ENCODE measurements at regions not wholly inside any gene's neighbourhood (a gene's known extent, or its start where the extent isn't known, plus 50 kb on each side); places are given as distances from the start of the nearest gene placed in this dataset.

DNA sequence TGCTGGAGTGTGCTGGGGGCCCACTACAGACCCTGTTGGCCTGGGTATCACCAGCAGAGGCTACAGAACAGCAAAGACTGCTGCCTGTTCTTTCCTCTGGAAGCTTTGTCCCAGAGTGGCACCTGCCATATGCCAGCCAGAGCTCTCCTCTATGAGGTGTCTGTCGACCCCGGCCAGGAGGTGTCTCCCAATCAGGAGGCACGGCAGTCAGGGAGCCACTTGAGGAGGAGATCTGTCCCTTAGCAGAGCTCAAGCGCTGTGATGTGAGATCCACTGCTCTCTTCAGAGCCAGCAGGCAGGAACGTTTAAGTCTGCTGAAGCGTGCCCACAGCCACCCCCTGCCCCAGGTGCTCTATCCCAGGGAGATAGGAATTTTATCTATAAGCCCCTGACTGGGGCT, 316.2 kb downstream of the ETV1 start:
- Mint-ChIP-seq H3K27ac (no peak overlapping the region), H3K27me3 (peaks cover 0 to 7% of the 10 kb centered on the region in 2 donors), H3K4me1 (ENCODE audit: low read depth in 2 of 2) (no peaks in the 10 kb centered on the region), H3K36me3 (ENCODE audit: insufficient read depth) (no peaks in the 10 kb centered on the region), H3K9me3 (peaks cover 0 to 7% of the 10 kb centered on the region in 2 donors), H3K4me3 (no peak overlapping the region)
- ATAC-seq (replicated peaks) = no peak
- no peak for DNase-seq

- H3K9me3 Mint-ChIP-seq = no peaks in the 10 kb centered on the region
- ATAC-seq (replicated peaks) (no peak), DNase-seq (no peak)
- no peak overlapping the region for H3K4me3 Mint-ChIP-seq
- peaks cover 7 to 10% of the 10 kb centered on the region in 2 donors for H3K27me3 Mint-ChIP-seq
- H3K4me1 Mint-ChIP-seq (ENCODE audit: low read depth in 2 of 2) = peaks cover 0 to 2% of the 10 kb centered on the region in 2 donors
- H3K36me3 Mint-ChIP-seq (ENCODE audit: insufficient read depth) = no peaks in the 10 kb centered on the region
- H3K27ac Mint-ChIP-seq = no peak overlapping the region
Measured at GRCh38 chr7:13682626-13683025, 306.8 kb downstream of the ETV1 start.

DNA sequence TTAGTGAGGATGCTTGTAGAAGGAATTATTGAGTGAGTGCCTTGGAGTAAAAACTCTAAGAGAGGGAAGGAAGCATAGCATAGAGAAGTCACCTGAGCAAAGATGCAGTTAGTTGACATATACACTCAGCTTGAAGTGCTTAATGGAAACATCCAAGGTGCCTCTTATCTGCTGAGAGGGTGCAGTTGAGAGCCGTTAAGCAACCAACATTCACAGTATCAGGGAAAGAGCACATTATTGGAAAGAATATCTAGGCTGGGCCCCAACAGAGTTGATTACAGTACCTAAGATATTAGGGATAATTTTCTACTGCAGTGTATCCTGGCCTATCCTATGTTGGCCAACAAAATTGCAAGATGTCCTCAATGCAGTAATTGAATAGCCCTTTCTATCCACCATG, 302.0 kb downstream of the ETV1 start:
- no peak for ATAC-seq (replicated peaks)
- no peak for DNase-seq
- H3K4me3 Mint-ChIP-seq = no peak overlapping the region

GRCh38 chr7:13692548-13692947, 296.9 kb downstream of the ETV1 start:
- Mint-ChIP-seq H3K4me1 (ENCODE audit: low read depth in 2 of 2) (no peaks in the 10 kb centered on the region), H3K27me3 (no peaks in the 10 kb centered on the region), H3K4me3 (no peak overlapping the region), H3K9me3 (no peaks in the 10 kb centered on the region), H3K36me3 (ENCODE audit: insufficient read depth) (no peaks in the 10 kb centered on the region), H3K27ac (no peak overlapping the region)
- no peak for ATAC-seq (replicated peaks)
- DNase-seq = no peak

More for the DNA sequence above, 302.0 kb downstream of the ETV1 start:
- no peaks in the 10 kb centered on the region for H3K27me3 Mint-ChIP-seq
- H3K27ac Mint-ChIP-seq = no peak overlapping the region
- no peaks in the 10 kb centered on the region for H3K9me3 Mint-ChIP-seq
- H3K36me3 Mint-ChIP-seq (ENCODE audit: insufficient read depth) = no peaks in the 10 kb centered on the region
- H3K4me1 Mint-ChIP-seq (ENCODE audit: low read depth in 2 of 2) = no peaks in the 10 kb centered on the region

DNA sequence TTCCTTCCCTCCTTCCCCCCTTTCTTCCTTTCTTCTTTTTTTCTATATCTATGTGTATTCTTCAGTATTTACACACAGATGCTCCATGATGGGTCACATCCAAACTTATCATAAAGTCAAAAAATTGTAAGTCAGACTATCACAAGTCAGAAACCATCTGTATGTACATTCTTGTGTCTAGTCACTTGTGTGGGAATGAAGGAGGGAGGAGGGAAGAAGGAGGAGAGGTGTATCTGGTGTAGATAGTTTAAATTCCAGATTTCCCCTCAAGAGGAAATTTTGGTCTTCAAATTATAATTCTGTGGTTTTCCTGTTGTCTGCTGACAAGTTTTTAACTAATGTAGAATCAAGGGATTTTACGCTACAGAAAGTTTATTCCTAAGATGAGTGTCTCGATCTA, 287.2 kb downstream of the ETV1 start:
- Mint-ChIP-seq H3K27me3 (peaks cover 0 to 6% of the 10 kb centered on the region in 2 donors), H3K27ac (no peak overlapping the region), H3K4me3 (no peak overlapping the region), H3K9me3 (no peaks in the 10 kb centered on the region), H3K36me3 (ENCODE audit: insufficient read depth) (no peaks in the 10 kb centered on the region), H3K4me1 (ENCODE audit: low read depth in 2 of 2) (no peaks in the 10 kb centered on the region)
- ATAC-seq (replicated peaks) (no peak), DNase-seq (no peak)

DNA sequence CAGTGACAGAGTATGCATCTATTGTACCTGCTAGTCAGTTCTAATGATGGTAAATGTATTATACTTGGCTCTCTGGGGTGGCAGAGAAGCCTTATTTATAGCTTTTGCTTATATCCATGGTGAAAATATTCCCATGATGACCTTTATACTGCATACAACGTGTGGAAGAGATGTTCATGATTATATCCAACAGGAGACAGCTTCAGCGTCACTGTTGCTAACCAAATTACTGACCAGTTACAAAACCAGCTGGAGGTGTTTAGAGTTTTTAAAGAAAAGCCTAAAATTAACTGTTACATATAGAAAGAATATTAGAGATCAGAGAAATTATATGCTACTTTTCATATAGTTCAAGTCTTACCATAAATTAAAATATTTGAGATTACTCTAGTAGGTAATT, 280.8 kb downstream of the ETV1 start:
- Mint-ChIP-seq H3K27me3 (no peaks in the 10 kb centered on the region), H3K36me3 (ENCODE audit: insufficient read depth) (no peaks in the 10 kb centered on the region), H3K27ac (no peak overlapping the region), H3K4me1 (ENCODE audit: low read depth in 2 of 2) (no peaks in the 10 kb centered on the region), H3K9me3 (no peaks in the 10 kb centered on the region), H3K4me3 (no peak overlapping the region)
- no peak for ATAC-seq (replicated peaks)
- no peak for DNase-seq

DNA sequence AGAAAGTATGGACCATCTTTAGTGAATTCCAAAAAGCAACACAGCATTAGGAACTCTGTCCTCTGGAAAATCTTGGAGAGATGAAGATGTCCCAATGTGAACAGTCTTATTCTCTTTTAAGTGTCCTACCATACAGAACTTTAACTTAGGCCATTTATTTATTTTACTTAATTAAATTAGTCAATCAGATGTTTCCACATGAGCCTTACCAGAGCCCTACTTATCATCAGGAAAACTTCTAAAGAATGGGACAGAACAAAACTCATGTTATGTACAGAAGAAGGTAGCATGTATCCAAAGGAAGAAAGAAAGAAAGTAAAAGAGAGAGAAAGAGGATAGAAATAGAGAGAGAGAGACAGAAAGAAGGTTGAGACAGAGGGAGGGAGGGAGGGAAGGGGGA, 276.4 kb downstream of the ETV1 start:
- DNase-seq = no peak
- H3K9me3 Mint-ChIP-seq = peaks cover 0 to 4% of the 10 kb centered on the region in 2 donors
- H3K36me3 Mint-ChIP-seq (ENCODE audit: insufficient read depth) = no peaks in the 10 kb centered on the region
- peaks cover 0 to 2% of the 10 kb centered on the region in 2 donors for H3K4me1 Mint-ChIP-seq (ENCODE audit: low read depth in 2 of 2)
- no peak overlapping the region for H3K4me3 Mint-ChIP-seq
- H3K27ac Mint-ChIP-seq = no peak overlapping the region
- no peak for ATAC-seq (replicated peaks)
- no peaks in the 10 kb centered on the region for H3K27me3 Mint-ChIP-seq

GRCh38 chr7:13715534-13715933, 273.9 kb downstream of the ETV1 start:
- Mint-ChIP-seq H3K4me1 (ENCODE audit: low read depth in 2 of 2) (peaks cover 0 to 2% of the 10 kb centered on the region in 2 donors), H3K4me3 (no peak overlapping the region), H3K27me3 (no peaks in the 10 kb centered on the region), H3K9me3 (peaks cover 0 to 4% of the 10 kb centered on the region in 2 donors), H3K36me3 (ENCODE audit: insufficient read depth) (no peaks in the 10 kb centered on the region), H3K27ac (no peak overlapping the region)
- ATAC-seq (replicated peaks) (no peak), DNase-seq (no peak)

DNA sequence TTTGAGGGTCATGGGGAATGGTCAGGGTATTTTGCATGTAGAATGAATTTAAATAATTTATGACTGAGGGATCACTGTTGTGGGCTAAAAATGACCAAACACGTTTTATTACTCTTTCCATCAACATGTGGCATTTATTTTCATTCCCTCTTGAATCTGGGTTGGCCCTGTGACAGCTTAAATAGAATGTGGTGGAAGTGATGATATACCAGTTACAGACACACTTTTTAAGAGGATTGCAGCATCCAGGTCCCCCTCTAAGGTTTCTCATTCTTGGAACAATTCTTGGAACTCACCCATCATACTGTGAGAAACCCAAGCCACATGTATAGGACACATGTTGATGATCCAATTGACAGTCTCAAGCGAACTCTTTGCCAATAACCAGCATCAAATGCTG, 272.4 kb downstream of the ETV1 start:
- peaks cover 0 to 4% of the 10 kb centered on the region in 2 donors for H3K9me3 Mint-ChIP-seq
- DNase-seq (no peak), ATAC-seq (replicated peaks) (no peak)
- peaks cover 0 to 2% of the 10 kb centered on the region in 2 donors for H3K4me1 Mint-ChIP-seq (ENCODE audit: low read depth in 2 of 2)
- H3K36me3 Mint-ChIP-seq (ENCODE audit: insufficient read depth) = no peaks in the 10 kb centered on the region
- H3K4me3 Mint-ChIP-seq = no peak overlapping the region
- no peak overlapping the region for H3K27ac Mint-ChIP-seq
- H3K27me3 Mint-ChIP-seq = no peaks in the 10 kb centered on the region

GRCh38 chr7:13724191-13724976, 265.1 kb downstream of the ETV1 start:
- no peaks in the 10 kb centered on the region for H3K4me1 Mint-ChIP-seq (ENCODE audit: low read depth in 2 of 2)
- peaks cover 0 to 2% of the 10 kb centered on the region in 2 donors for H3K9me3 Mint-ChIP-seq
- no peak overlapping the region for H3K4me3 Mint-ChIP-seq
- H3K27me3 Mint-ChIP-seq = no peaks in the 10 kb centered on the region
- ATAC-seq (replicated peaks) = no peak
- no peak overlapping the region for H3K27ac Mint-ChIP-seq
- H3K36me3 Mint-ChIP-seq (ENCODE audit: insufficient read depth) = no peaks in the 10 kb centered on the region
- no peak for DNase-seq

DNA sequence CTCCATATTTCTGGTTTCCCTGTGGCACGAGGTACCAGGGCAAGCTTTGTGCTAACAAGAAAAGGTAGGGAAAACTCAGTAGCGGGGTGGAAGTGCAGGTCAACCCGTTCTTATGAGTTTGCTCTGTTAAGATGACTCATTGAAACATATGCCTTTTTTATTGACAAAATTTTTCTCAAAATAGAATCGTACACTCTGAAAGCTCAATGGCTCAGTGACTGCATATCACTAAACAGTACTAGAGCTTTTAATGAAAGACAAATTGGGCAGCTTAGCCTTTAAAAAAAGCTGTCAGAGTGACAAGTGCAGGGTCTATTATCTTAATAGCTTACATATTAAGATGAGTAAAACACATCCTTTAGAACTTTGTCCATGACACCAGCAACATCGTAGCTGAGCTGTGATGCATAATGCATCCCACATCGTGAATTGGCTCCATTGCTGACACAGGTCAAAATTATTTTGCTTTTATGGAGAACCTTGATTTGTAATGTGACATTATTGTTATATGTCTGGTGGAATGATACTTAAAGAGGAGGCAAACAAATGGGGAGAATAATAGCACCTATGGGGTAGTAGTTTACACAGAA, 264.4 kb downstream of the ETV1 start:
- no peaks in the 10 kb centered on the region for H3K27me3 Mint-ChIP-seq
- no peak overlapping the region for H3K4me3 Mint-ChIP-seq
- DNase-seq (no peak), ATAC-seq (replicated peaks) (no peak)
- H3K9me3 Mint-ChIP-seq = peaks cover 0 to 2% of the 10 kb centered on the region in 2 donors
- no peak overlapping the region for H3K27ac Mint-ChIP-seq
- H3K36me3 Mint-ChIP-seq (ENCODE audit: insufficient read depth) = no peaks in the 10 kb centered on the region
- no peaks in the 10 kb centered on the region for H3K4me1 Mint-ChIP-seq (ENCODE audit: low read depth in 2 of 2)

- H3K9me3 Mint-ChIP-seq = peaks cover 0 to 2% of the 10 kb centered on the region in 2 donors
- no peaks in the 10 kb centered on the region for H3K27me3 Mint-ChIP-seq
- H3K27ac Mint-ChIP-seq = no peak overlapping the region
- no peaks in the 10 kb centered on the region for H3K36me3 Mint-ChIP-seq (ENCODE audit: insufficient read depth)
- no peak for ATAC-seq (replicated peaks)
- DNase-seq = no peak
- no peaks in the 10 kb centered on the region for H3K4me1 Mint-ChIP-seq (ENCODE audit: low read depth in 2 of 2)
- no peak overlapping the region for H3K4me3 Mint-ChIP-seq
Measured at GRCh38 chr7:13725591-13725990, 263.9 kb downstream of the ETV1 start.

DNA sequence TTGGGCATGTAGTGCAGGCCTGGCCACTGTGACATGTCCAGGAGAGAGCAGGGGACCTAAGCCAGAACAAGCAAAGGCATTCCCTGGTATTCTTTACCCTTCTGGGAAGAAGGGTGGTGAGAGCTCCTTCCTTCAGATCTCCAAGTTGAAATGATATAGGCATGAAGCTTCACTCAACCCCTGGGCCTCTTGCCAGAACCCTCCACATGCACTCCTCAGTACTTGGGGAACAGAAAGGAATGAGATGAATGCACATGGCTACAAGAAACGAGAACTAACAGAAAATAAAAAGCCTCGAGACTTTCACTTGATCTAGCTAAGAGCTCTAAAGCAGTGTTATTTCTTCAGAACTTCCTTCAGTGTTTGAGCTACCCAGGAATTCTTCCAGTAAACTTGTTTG, 262.2 kb downstream of the ETV1 start:
- no peaks in the 10 kb centered on the region for H3K36me3 Mint-ChIP-seq (ENCODE audit: insufficient read depth)
- DNase-seq (no peak), ATAC-seq (replicated peaks) (no peak)
- no peaks in the 10 kb centered on the region for H3K4me1 Mint-ChIP-seq (ENCODE audit: low read depth in 2 of 2)
- H3K4me3 Mint-ChIP-seq = no peak overlapping the region
- H3K9me3 Mint-ChIP-seq = peaks cover 0 to 2% of the 10 kb centered on the region in 2 donors
- H3K27me3 Mint-ChIP-seq = no peaks in the 10 kb centered on the region
- no peak overlapping the region for H3K27ac Mint-ChIP-seq

DNA sequence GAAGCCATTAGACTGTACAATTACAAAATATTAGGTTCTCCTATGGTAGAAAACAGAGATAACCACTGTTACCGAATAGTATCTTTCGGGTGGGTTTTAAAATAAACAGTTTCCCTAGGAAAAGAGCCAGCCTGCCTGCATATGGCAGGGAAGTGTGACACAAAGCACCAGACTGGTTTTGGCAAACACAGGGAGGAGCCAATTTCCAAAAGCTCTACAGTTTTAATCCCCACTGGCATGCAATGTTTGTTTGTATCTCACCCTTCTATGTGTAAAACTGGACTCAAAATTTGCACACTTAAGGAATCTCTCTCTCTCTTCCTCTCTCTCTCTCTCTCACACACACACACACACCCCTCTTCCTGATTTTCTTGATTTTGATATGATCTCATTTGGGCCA, 261.7 kb downstream of the ETV1 start:
- DNase-seq (no peak), ATAC-seq (replicated peaks) (no peak)
- Mint-ChIP-seq H3K27me3 (no peaks in the 10 kb centered on the region), H3K9me3 (peaks cover 0 to 2% of the 10 kb centered on the region in 2 donors), H3K27ac (no peak overlapping the region), H3K36me3 (ENCODE audit: insufficient read depth) (no peaks in the 10 kb centered on the region), H3K4me3 (no peak overlapping the region), H3K4me1 (ENCODE audit: low read depth in 2 of 2) (no peaks in the 10 kb centered on the region)

Data from effector memory CD8-positive, alpha-beta T cell (primary cell).